IMR-90 (cell line): ENCODE measurements at regions not wholly inside any gene's neighbourhood (a gene's known extent, or its start where the extent isn't known, plus 50 kb on each side); places are given as distances from the start of the nearest gene placed in this dataset.

Source experiments
- ATAC-seq: fragments of 200-7000 bp; cut with Tn5 transposase; 2 replicates; pipeline ENCODE4 v1.9.1; 2020; ENCODE audit warnings: low read depth, mild to moderate bottlenecking, moderate library complexity
- BruUV-seq: library from RNA; stranded (reverse); fragments of 400-500 nt; replicated peaks from 2 replicates; lab custom pipeline; 2021; lab: Mats Ljungman, UMichigan
- CTCF ChIA-PET: fragments of 300-600 bp; formaldehyde crosslinking; extraction: SDS; loops from one replicate; lab custom pipeline; 2021; ENCODE audit warnings: antibody characterized with exemption; lab: Yijun Ruan, JAX
- POLR2A ChIA-PET: fragments of 300-600 bp; sonication (Branson Sonifier 250); formaldehyde crosslinking; loops from one replicate; lab custom pipeline; 2022; ENCODE audit warnings: antibody characterized with exemption; ENCODE audit not compliant: unreplicated experiment; lab: Charles Lee
- DNase-seq: peaks from one replicate; pipeline ENCODE4 v3.0.0; 2013
- H2AFZ ChIP-seq: replicated peaks from 2 replicates; pipeline ENCODE3; 2013; ENCODE audit warnings: low read length, mild to moderate bottlenecking; ENCODE audit not compliant: poor library complexity
- H2AK5ac ChIP-seq: 2 replicates; pipeline ENCODE4 v1.6.1; 2013; ENCODE audit warnings: low read depth, low read length, inconsistent platforms
- H2AK9ac ChIP-seq: replicated peaks from 2 replicates; pipeline ENCODE3; 2013; ENCODE audit warnings: mild to moderate bottlenecking, low read depth, low read length, moderate library complexity; ENCODE audit not compliant: poor library complexity
- H2BK120ac ChIP-seq: 2 replicates; pipeline ENCODE4 v1.6.1; 2013; ENCODE audit warnings: low read depth, low read length, inconsistent platforms
- H2BK15ac ChIP-seq: 3 replicates; pipeline ENCODE4 v1.6.1; 2013; ENCODE audit warnings: low read depth, low read length, inconsistent platforms
- H2BK20ac ChIP-seq: 2 replicates; pipeline ENCODE4 v1.6.1; 2013; ENCODE audit warnings: low read depth, mild to moderate bottlenecking, inconsistent platforms, low read length, moderate library complexity
- H2BK5ac ChIP-seq: 2 replicates; pipeline ENCODE4 v1.6.1; 2013; ENCODE audit warnings: mild to moderate bottlenecking, low read depth, low read length, inconsistent platforms; ENCODE audit not compliant: poor library complexity, severe bottlenecking
- H3K14ac ChIP-seq: replicated peaks from 2 replicates; pipeline ENCODE4 v1.6.1; 2013; ENCODE audit warnings: low read depth, low read length, inconsistent platforms
- H3K18ac ChIP-seq: 2 replicates; pipeline ENCODE4 v1.6.1; 2013; ENCODE audit warnings: low read depth, low read length, control low read depth
- H3K23ac ChIP-seq: 2 replicates; pipeline ENCODE4 v1.6.1; 2013; ENCODE audit warnings: low read depth, low read length, inconsistent platforms
- H3K27ac ChIP-seq: 2 replicates; pipeline ENCODE4 v1.5.1; 2013; ENCODE audit warnings: mild to moderate bottlenecking, control low read depth, low read length; ENCODE audit not compliant: insufficient read depth
- H3K27me3 ChIP-seq: 2 replicates; pipeline ENCODE4 v1.6.1; 2013; ENCODE audit warnings: low read length; ENCODE audit not compliant: control insufficient read depth, insufficient read depth
- H3K36me3 ChIP-seq: 2 replicates; pipeline ENCODE4 v1.6.1; 2013; ENCODE audit warnings: low read length, mixed read lengths; ENCODE audit not compliant: control insufficient read depth, insufficient read depth
- H3K4ac ChIP-seq: 2 replicates; pipeline ENCODE4 v1.6.1; 2013; ENCODE audit warnings: low read depth, low read length, inconsistent platforms
- H3K4me1 ChIP-seq: 2 replicates; pipeline ENCODE4 v1.6.1; 2013; ENCODE audit warnings: low read length, mixed read lengths; ENCODE audit not compliant: control insufficient read depth, insufficient read depth
- H3K4me2 ChIP-seq: 2 replicates; pipeline ENCODE4 v1.6.1; 2013; ENCODE audit warnings: low read depth, mild to moderate bottlenecking, control low read depth, low read length, moderate library complexity
- H3K4me3 ChIP-seq: 2 replicates; pipeline ENCODE4 v1.5.1; 2013; ENCODE audit warnings: low read depth, mild to moderate bottlenecking, control low read depth, low read length, moderate library complexity; ENCODE audit not compliant: insufficient read depth
- H3K56ac ChIP-seq: 2 replicates; pipeline ENCODE4 v1.6.1; 2013; ENCODE audit warnings: low read length, inconsistent platforms; ENCODE audit not compliant: insufficient read depth; ENCODE audit errors: extremely low read depth
- H3K79me1 ChIP-seq, 2 experiments: 2 replicates each; pipeline ENCODE4 v1.6.1; 2013; ENCODE audit warnings: low read length in 2 of 2, inconsistent platforms in 1 of 2, low read depth in 1 of 2
- H3K9ac ChIP-seq: 2 replicates; pipeline ENCODE4 v1.6.1; 2013; ENCODE audit warnings: low read depth, low read length, control low read depth
- H3K9me1 ChIP-seq: 2 replicates; pipeline ENCODE4 v1.6.1; 2013; ENCODE audit warnings: low read length, inconsistent platforms; ENCODE audit not compliant: insufficient read depth
- H3K9me3 ChIP-seq: 2 replicates; pipeline ENCODE4 v1.6.1; 2013; ENCODE audit warnings: low read length; ENCODE audit not compliant: control insufficient read depth, insufficient read depth
- H4K20me1 ChIP-seq: 2 replicates; pipeline ENCODE4 v1.6.1; 2013; ENCODE audit warnings: low read length, inconsistent platforms; ENCODE audit not compliant: insufficient read depth
- H4K5ac ChIP-seq: 2 replicates; pipeline ENCODE4 v1.6.1; 2013; ENCODE audit warnings: mild to moderate bottlenecking, low read depth, low read length, control low read depth
- H4K8ac ChIP-seq, 2 experiments: 2 replicates each; pipeline ENCODE4 v1.6.1; 2013; ENCODE audit warnings: low read depth in 2 of 2, low read length in 2 of 2, control low read depth in 1 of 2, inconsistent platforms in 1 of 2
- H4K91ac ChIP-seq: 2 replicates; pipeline ENCODE4 v1.6.1; 2013; ENCODE audit warnings: low read depth, low read length, inconsistent platforms; ENCODE audit not compliant: insufficient read depth
- CHD1 ChIP-seq: IDR thresholded peaks from 2 replicates; pipeline ENCODE4 v1.6.1; 2012; ENCODE audit warnings: low read depth, low read length, improper control_type of control experiment
- FOS ChIP-seq: fragments of 150-350 bp; IDR thresholded peaks from 2 replicates; pipeline ENCODE4 v1.6.1; 2016; ENCODE audit warnings: low read depth, low read length
- MAZ ChIP-seq: IDR thresholded peaks from 2 replicates; pipeline ENCODE4 v1.6.1; 2012; ENCODE audit warnings: low read depth, mild to moderate bottlenecking, low read length, improper control_type of control experiment, moderate library complexity, borderline replicate concordance
- MXI1 ChIP-seq: IDR thresholded peaks from 2 replicates; pipeline ENCODE4 v1.6.1; 2012; ENCODE audit warnings: low read depth, mild to moderate bottlenecking, low read length, moderate library complexity, borderline replicate concordance
- SMC3 ChIP-seq: fragments of 150-350 bp; IDR thresholded peaks from 2 replicates; pipeline ENCODE4 v1.6.1; 2016; ENCODE audit warnings: low read depth, mild to moderate bottlenecking, antibody characterized with exemption, low read length, moderate library complexity
- WGBS, 2 experiments: methylation state at CpG; one replicate each; pipeline versions ENCODE4 v1.1.5 to v1.1.7; 2013; ENCODE audit warnings: missing lambda C conversion rate in 2 of 2; ENCODE audit not compliant: insufficient read length in 1 of 2; ENCODE audit errors: extremely low coverage in 2 of 2; 5-methylcytosine and 5-hydroxymethylcytosine counted together
- dilution Hi-C: fragments of 300-500 bp; cut with HindIII; formaldehyde crosslinking; loops from one replicate; pipeline ENCODE4 v1.14.3; 2018; ENCODE audit warnings: low sequenced_read_pairs; ENCODE audit not compliant: unreplicated experiment
- in situ Hi-C: fragments of 300-500 bp; cut with MboI; formaldehyde crosslinking; loops from 3 replicates; pipeline ENCODE4 v1.14.3; 2019; ENCODE audit warnings: low sequenced_read_pairs, inconsistent platforms, mixed read lengths
- intact Hi-C: fragments of 100-400 bp; cut with micrococcal nuclease; formaldehyde crosslinking; loops from 2 replicates; pipeline ENCODE4 v1.10.0; 2022

DNA sequence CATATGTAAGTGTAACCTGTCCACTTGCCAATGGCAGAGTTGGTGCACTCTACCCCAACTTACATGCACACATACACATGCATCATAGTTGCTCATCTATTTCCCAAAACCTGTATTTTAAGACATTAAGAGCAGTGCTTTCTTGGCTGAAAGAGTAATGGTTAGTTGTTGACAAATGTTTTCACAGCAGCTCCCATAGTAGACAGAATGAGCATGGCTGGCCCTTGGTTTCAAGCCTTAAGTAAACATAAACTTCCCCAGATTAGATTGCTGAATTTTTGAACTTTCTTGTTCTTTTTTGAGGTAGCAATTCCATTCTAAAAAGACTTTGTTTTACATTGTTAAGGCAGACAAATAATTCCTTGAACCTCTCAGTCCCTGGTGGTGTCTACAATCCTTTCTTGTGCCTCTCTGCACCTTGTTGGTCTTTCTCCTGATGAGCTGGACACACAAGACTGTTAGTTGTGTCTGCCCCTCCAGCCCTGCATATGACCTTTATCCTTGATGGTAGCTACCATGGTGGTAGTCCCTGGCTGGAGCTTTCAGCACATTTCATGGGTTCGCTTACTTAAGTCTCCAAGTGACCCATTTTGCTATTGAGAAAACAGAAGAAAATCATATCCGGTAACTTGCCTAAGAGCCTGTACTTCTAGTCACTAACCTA lies 580.1 kb upstream of the ID2 start (continued):
- TF ChIP-seq MXI1: no peak
- TF ChIP-seq MAZ: no peak
- TF ChIP-seq FOS: no peak
- TF ChIP-seq SMC3: no peak
- no peak for TF ChIP-seq CHD1

DNA sequence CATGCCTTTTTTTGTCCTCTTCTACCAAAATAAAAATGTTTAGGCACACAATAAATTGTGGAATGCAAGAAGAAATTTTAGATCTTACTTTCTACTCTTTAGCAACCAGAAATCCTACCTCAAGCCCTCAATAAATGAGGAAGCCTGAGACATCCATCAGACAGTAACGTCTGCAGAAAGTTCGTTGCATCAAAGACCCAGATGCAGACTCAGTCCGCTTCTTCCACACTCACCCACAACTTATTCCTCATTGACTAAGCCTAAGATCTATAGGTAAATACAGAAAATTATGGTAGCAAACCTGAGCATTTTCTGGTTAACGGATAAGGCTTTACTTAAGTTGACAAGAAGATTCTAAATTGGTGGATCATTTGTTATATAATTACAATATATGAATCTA lies 579.4 kb upstream of the ID2 start:
- Histone ChIP-seq H3K4me1 (peaks cover 2% of the 10 kb centered on the region; the same call in 1 of the 2 replicates), H2AK9ac (no peak overlapping the region), H4K91ac (no peak overlapping the region), H3K4ac (no peak overlapping the region), H4K20me1 (no peaks in the 10 kb centered on the region), H4K5ac (no peak overlapping the region), H2AFZ (no peak overlapping the region), H3K36me3 (no peaks in the 10 kb centered on the region), H3K4me3 (no peak overlapping the region), H2AK5ac (no peak overlapping the region), H3K27me3 (no peaks in the 10 kb centered on the region; the same call in 1 of the 2 replicates), H3K79me1 (no peaks in the 10 kb centered on the region), H3K27ac (no peak overlapping the region), H2BK5ac (no peak overlapping the region), H3K18ac (no peak overlapping the region), H3K9me1 (no peaks in the 10 kb centered on the region), H2BK120ac (no peak overlapping the region), H3K23ac (no peak overlapping the region), H4K8ac (no peak overlapping the region), H2BK20ac (no peak overlapping the region), H3K4me2 (no peak overlapping the region), H2BK15ac (no peak overlapping the region), H3K14ac (no peak overlapping the region), H3K56ac (no peak overlapping the region), H3K9ac (no peak overlapping the region), H3K9me3 (no peaks in the 10 kb centered on the region)
- no peak for TF ChIP-seq MXI1
- dilution Hi-C loops (no loop called here), in situ Hi-C loops (no loop called here), intact Hi-C loops (loop anchor here (10.0 kb wide), 1 partner anchor 678 kb away; no protein-coding TSS in a partner anchor)
- no CpG with 5 or more reads among the region's 4 CpGs for WGBS, 2 experiments
- POLR2A ChIA-PET: no interaction called here
- CTCF ChIA-PET: no interaction called here
- BruUV-seq: no TSS peak
- DNase-seq (no peak), ATAC-seq (no peak)
